Stimulated activated CD4-positive, alpha-beta T cell treated with anti-CD3 and anti-CD28 coated beads, Interleukin-4, amount 100 ng/mL, for 48 hours (primary cell): ENCODE measurements at regions not wholly inside any gene's neighbourhood (a gene's known extent, or its start where the extent isn't known, plus 50 kb on each side); places are given as distances from the start of the nearest gene placed in this dataset.
"Not testable (repeated sequence)": the region's sequence is repeated elsewhere in the genome, so short reads cannot be mapped to it uniquely, and the experiment has no call there.

Experiments
- DNase-seq, 2 donors: peaks; one replicate each; pipeline ENCODE4 v3.0.0-alpha.2; 2020; ENCODE audit warnings: low read depth in 2 of 2

DNA sequence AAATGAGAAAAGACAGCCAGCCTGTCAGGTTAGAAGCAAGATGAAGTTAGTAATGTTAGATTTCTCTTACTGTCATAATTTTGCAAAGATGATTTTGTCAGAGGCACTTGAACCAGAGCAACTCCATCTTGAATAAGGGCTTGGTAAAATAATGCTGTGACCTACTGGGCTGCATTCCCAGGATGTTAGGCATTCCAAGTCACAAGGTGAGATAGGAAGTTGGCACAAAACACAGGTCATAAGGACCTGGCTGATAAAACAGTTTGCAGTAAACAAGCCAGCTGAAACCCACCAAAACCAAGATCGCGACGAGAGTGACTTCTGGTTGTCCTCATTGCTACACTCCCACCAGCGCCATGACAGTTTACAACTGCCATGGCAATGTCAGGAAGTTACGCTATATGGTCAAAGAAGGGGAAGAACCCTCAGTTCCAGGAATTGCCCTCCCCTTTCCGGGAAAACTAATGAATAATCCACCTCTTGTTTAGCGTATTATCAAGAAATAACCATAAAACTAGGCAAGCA lies 1313.5 kb upstream of the TMEM132C start:
- no peak for DNase-seq

DNA sequence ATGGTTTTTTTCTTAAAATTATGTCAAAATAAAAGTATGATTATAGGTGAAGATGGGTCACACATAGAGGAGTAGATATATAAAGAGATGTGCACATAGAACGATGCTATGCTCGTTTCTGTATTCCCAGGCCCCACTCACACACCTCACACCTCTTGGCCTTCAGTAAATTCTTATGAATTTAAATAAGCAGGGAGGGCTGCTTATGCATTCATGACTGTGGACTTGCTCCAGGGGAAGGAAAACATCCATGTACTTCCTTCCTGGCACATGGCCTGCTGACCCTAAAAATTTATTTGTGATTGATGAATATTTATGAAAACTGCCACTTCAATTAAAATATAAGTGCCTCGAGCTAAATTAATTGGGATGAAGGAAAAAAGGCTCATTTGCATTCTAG lies 1306.7 kb upstream of the TMEM132C start:
- DNase-seq, result no peak

GRCh38 chr12:126960709-126961108 lies 1306.3 kb upstream of the TMEM132C start:
- DNase-seq, result no peak

DNA sequence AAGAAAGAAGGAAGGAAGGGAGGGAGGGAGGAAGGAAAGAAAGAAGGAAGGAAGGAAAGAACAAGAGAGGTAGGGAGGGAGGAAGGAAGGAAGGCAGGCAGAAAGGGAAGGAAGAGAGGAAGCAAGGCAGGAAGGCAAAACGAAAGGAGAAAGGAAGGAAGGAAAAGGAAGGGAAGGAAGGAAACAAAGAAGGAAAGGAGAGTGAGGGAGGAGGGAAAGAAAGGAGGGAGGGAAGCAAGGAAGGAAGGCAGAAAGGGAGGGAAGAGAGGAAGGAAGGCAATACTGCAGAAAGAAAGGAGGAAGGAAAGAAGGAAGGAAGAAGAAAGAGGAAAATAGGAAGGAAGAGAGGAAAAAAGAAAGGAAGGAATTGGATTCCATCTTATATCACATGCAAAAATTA lies 1303.1 kb upstream of the TMEM132C start:
- no peak for DNase-seq

- no peak for DNase-seq
These were observed 1300.5 kb upstream of the TMEM132C start for GRCh38 chr12:126966498-126966897.

GRCh38 chr12:126967152-126967551 lies 1299.8 kb upstream of the TMEM132C start:
- DNase-seq, result no peak

DNA sequence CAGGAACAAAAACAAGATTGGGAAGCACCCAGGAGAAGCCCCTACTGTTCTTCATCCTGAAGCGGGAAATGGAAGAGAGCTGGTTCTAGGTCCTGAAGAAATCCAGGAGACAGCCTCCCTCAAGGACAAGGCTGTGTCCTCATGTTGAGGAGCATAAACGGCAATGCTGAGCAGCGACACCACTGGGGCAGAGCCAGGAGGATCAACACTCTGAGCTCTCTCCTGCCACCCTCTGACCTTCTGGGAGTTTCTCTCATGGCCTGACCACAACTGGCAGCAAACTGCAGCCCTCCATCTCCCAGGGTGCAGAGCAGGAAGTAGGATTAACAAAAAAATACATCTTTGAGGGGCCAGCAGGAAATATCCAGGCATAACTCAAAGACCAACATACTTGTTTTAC lies 1292.2 kb upstream of the TMEM132C start:
- DNase-seq, result no peak

DNA sequence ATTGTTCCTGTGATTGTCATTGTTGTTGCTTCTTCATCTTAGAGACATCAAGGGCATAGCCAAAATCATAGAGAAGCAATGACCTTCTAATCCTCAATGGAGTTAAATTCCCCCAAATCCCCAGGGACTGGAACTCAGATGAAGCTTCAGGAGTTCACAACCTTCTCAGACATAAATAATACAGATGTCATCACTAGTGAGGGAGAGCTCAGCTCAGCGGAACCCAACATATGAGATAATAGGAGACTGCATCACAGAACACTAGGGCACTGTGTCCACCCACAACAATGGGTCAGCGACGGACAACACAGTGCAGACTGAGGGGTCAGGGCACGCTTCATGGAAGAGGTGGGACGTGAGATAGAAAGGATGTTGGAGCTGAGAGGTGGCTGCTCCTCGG lies 1290.4 kb upstream of the TMEM132C start:
- no peak for DNase-seq

GRCh38 chr12:126979564-126979963 lies 1287.4 kb upstream of the TMEM132C start:
- not testable (repeated sequence) for DNase-seq

DNA sequence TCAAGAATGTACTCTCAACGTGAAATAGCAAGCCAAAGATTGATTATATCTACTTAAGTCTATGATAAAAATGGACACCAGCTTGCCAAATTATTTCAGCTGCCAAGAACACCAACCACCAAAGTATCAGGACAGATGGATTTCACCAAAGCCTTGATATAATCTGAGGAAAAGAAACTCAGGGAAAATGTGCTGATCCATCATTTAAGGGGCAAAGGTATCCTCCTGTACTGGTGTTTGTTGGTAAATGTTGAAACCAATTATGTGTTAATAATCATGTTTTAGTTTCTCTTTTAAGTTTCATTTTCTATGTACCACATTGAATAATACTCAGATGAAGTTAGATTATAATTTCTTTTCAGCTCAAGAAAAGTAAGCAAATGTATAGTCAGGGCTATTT lies 1284.3 kb upstream of the TMEM132C start:
- no peak for DNase-seq

DNA sequence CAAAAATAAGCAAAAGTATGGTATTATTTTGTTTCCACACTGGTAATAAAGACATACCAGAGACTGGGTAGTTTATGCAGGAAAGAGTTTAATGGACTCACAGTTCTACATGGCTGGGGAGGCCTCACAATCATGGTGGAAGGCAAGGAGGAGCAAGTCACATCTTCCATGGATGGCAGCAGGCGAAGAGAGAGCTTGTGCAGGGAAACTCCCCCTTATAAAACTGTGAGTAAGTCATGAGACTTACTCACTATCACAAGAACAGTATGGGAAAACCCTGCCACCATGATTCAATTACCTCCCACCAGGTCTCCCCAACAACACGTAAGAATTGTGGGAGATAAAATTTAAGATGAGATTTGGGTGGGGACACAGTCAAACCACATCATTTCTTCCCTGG lies 1283.2 kb upstream of the TMEM132C start:
- not testable (repeated sequence) for DNase-seq

GRCh38 chr12:126985663-126986062 lies 1281.3 kb upstream of the TMEM132C start:
- DNase-seq, result not testable (repeated sequence)

DNA sequence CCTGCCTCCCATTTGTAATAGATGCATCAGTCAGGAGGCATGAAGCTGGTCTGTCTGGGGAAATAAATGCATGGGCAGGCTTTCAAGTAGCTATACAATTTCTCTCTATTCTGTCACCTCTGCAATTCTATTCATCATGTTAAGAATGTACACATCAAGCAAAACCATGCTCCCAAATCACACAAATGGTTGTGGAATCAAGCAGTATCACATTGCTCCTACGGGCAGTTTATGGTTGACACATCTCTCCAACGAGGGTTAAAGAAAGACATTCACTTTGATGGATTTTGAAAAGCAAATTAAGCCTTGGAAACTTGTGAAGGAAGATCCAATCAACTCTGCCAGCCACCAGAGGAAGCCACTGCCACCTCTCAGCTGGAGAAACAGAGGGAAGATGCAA lies 1277.4 kb upstream of the TMEM132C start:
- DNase-seq, result no peak

- DNase-seq, result no peak
These were observed 1273.1 kb upstream of the TMEM132C start for GRCh38 chr12:126993898-126994297.

DNA sequence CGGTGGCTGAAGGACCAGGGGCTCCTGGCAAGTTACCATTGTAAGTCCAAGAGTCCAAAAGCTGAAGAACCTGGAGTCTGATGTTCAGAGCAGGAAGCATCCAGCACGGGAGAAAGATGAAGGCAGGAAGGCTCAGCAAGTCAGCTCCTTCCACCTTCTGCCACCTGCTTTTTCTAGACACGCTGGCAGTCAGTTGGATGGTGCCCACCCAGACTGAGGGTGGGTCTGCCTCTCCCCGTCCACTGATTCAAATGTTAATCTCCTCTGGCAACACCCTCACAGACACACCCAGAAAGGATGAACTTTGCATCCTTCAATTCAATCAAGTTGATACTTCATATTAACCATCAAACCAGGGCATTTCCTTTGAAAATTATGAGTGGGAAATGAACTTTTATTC lies 1272.4 kb upstream of the TMEM132C start:
- DNase-seq, result no peak

- no peak for DNase-seq
These were observed 1268.9 kb upstream of the TMEM132C start for GRCh38 chr12:126998031-126998430.

DNA sequence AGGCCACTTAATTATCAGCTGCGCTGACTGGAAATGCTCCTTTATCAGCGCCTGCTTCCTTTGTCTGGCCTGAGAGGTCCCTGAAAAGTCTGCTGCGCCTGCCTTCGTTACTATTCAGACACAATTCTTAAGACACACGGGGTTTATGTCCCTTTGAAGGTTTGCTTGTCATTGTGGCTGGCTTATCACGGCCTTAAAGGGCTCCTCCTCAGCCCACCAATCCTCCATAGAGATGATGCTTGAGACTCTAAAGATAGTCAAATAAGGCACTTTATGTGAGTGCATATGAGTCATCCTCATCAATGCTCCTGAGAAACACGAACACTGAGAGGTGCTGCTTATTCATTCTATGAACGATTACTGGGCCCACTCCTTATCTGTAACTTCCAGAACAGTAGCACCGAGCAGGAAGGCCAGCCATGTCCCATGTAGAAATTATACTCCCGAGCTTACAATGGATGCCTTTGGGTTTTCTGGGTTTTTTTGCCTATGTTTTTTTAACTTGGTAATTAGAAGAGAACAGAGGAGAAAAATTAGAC lies 1268.2 kb upstream of the TMEM132C start:
- DNase-seq, result no peak

- DNase-seq, result no peak
These were observed 1267.6 kb upstream of the TMEM132C start for GRCh38 chr12:126999352-126999751.

DNA sequence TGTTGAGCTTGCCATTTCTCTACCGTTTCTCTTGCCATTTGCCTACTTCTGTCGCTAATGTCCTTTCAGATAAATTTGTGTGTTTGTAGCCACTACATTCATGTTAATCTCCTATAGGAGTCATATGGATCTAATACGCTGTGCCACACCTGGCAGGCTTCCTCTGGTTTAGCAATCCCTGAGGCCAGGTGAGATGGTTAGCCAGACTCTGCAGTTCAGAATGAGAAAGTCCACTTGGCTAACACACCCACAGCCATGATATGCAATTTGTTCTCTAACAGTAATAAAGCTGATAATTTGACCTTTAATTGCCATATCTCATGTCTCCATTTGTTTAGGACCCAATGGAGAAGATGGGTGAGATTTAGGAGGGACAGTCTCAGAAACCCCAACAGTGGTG lies 1261.6 kb upstream of the TMEM132C start:
- DNase-seq, result no peak

GRCh38 chr12:127006972-127007371 lies 1260.0 kb upstream of the TMEM132C start:
- no peak for DNase-seq

DNA sequence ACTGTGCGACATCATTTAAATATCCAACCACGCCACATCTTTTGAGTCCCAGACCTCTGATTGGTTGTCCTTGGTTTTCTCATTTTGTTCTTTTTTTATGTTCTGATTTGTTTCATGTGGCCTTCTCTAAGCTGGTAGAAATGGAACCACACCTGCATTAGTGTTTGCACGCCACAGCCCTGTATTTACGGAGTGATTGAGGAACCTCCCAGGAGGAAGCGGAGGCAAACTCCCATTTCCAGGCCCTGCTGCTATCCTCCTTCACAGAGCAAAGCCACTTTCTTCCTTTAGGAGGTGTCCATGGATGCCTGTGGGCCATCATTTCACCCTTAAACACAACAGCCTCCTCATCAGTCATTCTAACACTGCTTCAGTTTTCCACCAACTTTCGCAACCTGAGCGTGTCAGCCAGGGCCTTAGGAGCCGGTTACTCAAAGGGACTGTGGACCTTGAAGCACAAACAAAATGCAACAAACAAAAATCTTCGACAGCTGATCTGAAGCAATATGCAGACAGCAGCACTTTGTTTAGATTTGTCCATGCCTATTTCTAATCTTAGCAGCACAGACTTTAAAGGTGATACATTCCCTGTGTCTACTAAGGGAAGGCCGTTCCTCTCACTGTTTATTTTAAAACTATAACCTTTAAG lies 1258.1 kb upstream of the TMEM132C start:
- DNase-seq, result no peak

- no peak for DNase-seq
These were observed 1254.9 kb upstream of the TMEM132C start for GRCh38 chr12:127012109-127012508.

GRCh38 chr12:127013197-127013596 lies 1253.8 kb upstream of the TMEM132C start:
- no peak for DNase-seq

DNA sequence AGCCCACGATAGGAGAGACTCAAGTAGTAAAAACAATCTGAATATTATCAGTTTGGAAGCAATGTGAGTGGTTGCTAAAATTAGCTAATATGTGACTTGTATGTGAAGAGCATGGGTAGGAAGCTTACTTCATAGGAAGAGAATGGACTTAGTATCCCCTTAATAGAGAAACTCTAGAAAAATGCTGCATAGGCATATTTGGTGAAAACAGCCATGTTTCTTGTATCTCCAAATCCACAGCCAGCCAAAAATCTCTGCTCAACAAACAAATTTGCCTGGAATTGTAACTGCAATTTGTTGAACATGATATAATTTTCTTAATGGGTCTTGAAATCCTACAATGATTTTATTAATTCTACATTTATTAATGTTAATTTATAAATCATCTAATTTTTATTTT lies 1252.9 kb upstream of the TMEM132C start:
- no peak for DNase-seq
